RWPE2 (cell line): ENCODE measurements at regions not wholly inside any gene's neighbourhood (a gene's known extent, or its start where the extent isn't known, plus 50 kb on each side); places are given as distances from the start of the nearest gene placed in this dataset.
"Not testable (repeated sequence)": the region's sequence is repeated elsewhere in the genome, so short reads cannot be mapped to it uniquely, and the experiment has no call there.

Source experiments
- ATAC-seq: fragments of 200-7000 bp; cut with Tn5 transposase; 3 replicates; pipeline ENCODE4 v1.9.1; 2021; ENCODE audit warnings: low read depth
- DNase-seq: peaks from one replicate; pipeline ENCODE4 v3.0.0-alpha.2; 2020; ENCODE audit warnings: low spot score
- H3K27ac ChIP-seq: fragments of 450-650 bp; 2 replicates; pipeline ENCODE4 v1.5.1; 2017; ENCODE audit warnings: mild to moderate bottlenecking; ENCODE audit not compliant: poor library complexity, severe bottlenecking
- H3K27me3 ChIP-seq: fragments of 250-450 bp; sonication (Bioruptor Pico); 2 replicates; pipeline ENCODE4 v1.5.1; 2021; ENCODE audit warnings: mild to moderate bottlenecking, moderate library complexity; ENCODE audit not compliant: insufficient read depth, poor library complexity, severe bottlenecking
- H3K36me3 ChIP-seq: fragments of 250-450 bp; sonication (Bioruptor Pico); 2 replicates; pipeline ENCODE4 v1.5.1; 2020; ENCODE audit warnings: low read depth, mild to moderate bottlenecking, moderate library complexity
- H3K4me1 ChIP-seq: fragments of 250-450 bp; sonication (Bioruptor Pico); 2 replicates; pipeline ENCODE4 v1.5.1; 2021; ENCODE audit warnings: mild to moderate bottlenecking, moderate library complexity; ENCODE audit not compliant: insufficient read depth, poor library complexity, severe bottlenecking
- H3K4me3 ChIP-seq: fragments of 250-450 bp; sonication (Bioruptor Pico); 2 replicates; pipeline ENCODE4 v1.5.1; 2021; ENCODE audit warnings: mild to moderate bottlenecking, moderate library complexity; ENCODE audit not compliant: severe bottlenecking
- H3K9me3 ChIP-seq: fragments of 250-450 bp; sonication (Bioruptor Pico); 2 replicates; pipeline ENCODE4 v1.5.1; 2021; ENCODE audit warnings: mild to moderate bottlenecking, moderate library complexity; ENCODE audit not compliant: severe bottlenecking
- TF ChIP-seq, protein P1 (sequence below): fragments of 450-650 bp; IDR thresholded peaks from one replicate; pipeline ENCODE4 v1.5.1; 2017; ENCODE audit warnings: mild to moderate bottlenecking, moderate library complexity; ENCODE audit not compliant: poor library complexity, severe bottlenecking

DNA sequence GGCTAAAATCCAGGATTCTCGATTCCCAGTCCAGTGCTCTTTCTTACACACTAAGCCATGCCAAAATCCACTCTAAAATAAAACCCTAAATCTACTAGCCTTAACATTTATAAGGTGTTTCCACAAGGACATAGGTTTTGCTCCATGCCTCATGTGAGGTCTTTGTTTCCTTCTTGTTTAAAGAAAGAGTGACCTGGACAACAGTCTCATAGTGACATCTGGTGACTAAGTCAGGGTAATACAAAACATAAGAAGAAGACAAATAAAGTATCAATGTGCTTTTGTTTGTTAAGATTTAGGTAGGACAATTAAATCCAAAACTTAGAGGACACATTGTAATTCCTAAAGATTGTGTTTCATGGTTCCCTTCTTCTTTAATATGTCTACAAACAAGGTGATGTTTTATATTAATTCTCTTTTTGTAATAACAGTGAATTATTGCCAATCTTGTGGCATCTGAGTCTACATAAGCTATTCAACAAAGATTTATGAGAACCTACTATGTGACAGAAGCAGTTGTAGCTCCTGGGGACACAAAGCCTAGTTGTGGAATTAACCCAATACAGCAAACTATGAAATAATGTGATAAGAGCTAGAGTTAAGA lies 93.0 kb upstream of the TRIM77 start:
- not testable (repeated sequence) for DNase-seq, H3K4me3 ChIP-seq, H3K9me3 ChIP-seq, H3K27me3 ChIP-seq, H3K27ac ChIP-seq, H3K36me3 ChIP-seq, H3K4me1 ChIP-seq
- TF ChIP-seq, protein P1, sequence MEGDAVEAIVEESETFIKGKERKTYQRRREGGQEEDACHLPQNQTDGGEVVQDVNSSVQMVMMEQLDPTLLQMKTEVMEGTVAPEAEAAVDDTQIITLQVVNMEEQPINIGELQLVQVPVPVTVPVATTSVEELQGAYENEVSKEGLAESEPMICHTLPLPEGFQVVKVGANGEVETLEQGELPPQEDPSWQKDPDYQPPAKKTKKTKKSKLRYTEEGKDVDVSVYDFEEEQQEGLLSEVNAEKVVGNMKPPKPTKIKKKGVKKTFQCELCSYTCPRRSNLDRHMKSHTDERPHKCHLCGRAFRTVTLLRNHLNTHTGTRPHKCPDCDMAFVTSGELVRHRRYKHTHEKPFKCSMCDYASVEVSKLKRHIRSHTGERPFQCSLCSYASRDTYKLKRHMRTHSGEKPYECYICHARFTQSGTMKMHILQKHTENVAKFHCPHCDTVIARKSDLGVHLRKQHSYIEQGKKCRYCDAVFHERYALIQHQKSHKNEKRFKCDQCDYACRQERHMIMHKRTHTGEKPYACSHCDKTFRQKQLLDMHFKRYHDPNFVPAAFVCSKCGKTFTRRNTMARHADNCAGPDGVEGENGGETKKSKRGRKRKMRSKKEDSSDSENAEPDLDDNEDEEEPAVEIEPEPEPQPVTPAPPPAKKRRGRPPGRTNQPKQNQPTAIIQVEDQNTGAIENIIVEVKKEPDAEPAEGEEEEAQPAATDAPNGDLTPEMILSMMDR, result peak; percentile 50
- ATAC-seq, result 0 out of 3 replicates have a peak, but pooled peaks have one; percentile 53

DNA sequence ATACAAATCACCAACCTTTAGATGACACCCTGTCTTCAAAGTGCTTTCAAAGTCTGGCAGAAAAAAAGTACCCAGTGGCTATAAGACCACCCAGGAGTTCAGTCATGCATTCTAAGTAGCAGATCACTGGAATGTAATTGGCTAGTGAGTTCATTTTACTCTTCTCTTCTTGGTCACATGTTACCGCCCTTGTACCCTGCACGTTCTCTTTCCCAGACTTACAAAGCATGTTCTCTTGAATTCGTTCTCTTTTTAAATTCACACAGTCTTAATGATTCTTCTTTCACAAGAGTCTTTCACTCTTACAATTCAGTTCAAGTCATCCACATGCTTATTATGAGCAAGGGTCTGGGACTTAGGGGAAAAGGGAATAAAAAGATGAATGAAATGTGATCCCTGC lies 89.4 kb upstream of the TRIM77 start:
- not testable (repeated sequence) for H3K4me1 ChIP-seq, H3K27ac ChIP-seq, H3K27me3 ChIP-seq, H3K36me3 ChIP-seq, H3K9me3 ChIP-seq, H3K4me3 ChIP-seq, ATAC-seq, DNase-seq

DNA sequence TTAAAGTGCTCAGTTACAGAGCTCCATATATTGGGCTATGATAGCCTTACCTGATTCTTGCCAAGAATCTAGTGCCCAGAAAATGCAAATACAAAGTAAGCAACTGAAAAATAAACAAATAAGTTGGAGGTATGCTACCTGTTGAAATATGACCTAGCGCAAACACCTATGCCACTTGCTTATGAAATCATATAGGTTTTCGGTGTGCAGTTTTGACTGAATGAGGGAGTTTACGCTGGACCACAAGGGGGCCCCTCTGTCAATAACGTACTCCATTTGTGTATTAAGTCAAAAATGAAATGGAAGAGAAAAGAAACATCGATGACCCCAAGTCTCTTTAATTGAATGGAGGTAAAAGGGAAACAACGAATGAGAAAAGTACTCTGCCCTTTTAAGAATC lies 84.9 kb upstream of the TRIM77 start:
- Histone ChIP-seq H3K9me3 (no peaks in the 10 kb centered on the region), H3K4me1 (no peaks in the 10 kb centered on the region), H3K27me3 (no peaks in the 10 kb centered on the region), H3K27ac (no peak overlapping the region), H3K36me3 (no peaks in the 10 kb centered on the region), H3K4me3 (no peak overlapping the region)
- TF ChIP-seq, protein P1, result no peak
- ATAC-seq (no peak), DNase-seq (no peak)

DNA sequence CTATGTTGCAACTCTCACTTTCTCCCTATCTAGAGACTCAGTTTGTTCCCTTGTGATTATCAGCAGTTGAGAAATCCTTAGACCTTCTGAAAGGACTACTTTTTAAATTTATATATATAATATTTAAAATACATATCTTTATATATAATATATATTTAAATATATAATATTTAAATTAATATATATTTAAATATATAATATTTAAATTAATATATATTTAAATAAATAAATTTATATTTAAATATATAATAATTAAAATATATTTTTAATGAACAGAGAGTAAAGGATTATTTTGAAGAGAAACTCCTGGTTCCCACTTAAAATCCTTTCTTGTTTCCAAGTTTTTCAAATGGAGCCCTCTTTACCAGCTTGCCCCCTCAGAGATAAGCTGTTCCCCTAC lies 83.7 kb upstream of the TRIM77 start:
- no peak overlapping the region for H3K4me3 ChIP-seq
- no peak for DNase-seq
- no peak for ATAC-seq
- TF ChIP-seq, protein P1, result no peak
- no peaks in the 10 kb centered on the region for H3K4me1 ChIP-seq
- no peaks in the 10 kb centered on the region for H3K27me3 ChIP-seq
- H3K36me3 ChIP-seq, result no peaks in the 10 kb centered on the region
- H3K9me3 ChIP-seq, result no peaks in the 10 kb centered on the region
- H3K27ac ChIP-seq, result no peak overlapping the region

DNA sequence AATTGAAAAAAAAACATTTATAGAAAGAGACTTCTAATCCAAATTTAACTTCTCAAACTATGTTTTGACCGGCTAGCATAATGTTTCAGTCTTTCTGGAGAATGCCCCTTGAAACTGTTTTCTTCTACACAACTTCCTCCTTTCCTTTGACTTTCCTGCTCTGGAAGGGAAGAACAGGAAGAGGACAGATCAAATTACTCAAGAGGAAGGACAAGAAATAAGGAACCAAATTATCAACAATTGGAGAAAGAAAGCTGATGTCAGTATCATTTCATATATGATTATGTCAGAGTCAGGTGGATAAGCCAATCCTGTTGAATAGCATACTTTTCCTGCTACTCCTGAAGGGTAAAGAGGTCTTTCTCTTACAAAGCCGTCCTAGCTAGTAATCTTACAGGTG lies 83.2 kb upstream of the TRIM77 start:
- not testable (repeated sequence) for H3K9me3 ChIP-seq, ATAC-seq, H3K36me3 ChIP-seq, H3K27ac ChIP-seq, DNase-seq, H3K4me3 ChIP-seq, H3K27me3 ChIP-seq, H3K4me1 ChIP-seq

DNA sequence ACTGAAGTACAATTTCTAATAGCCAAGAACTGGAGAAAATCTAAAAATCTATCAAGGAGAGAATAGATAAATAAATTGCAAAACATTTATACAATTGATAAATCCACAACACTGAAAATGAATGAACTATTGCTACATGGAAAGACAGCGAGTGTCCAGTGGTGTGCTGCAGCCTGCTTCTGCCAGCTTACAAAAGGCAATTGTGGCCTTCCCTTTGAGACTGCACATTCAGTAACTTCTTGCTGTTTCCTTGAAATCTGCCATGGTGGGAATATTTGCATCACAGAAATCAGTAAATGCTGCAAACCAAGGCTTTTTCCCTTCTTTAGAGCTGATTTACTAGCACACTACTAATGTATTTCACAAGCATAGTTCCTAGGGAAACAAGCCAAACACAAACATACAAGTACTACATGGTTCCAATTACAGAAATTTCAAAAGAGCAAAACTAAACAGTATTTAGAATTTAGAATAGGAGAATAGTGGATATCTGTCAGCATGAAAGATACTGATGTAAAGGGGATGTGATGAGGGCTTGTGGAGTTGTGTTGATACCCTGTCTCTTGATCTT lies 76.9 kb upstream of the TRIM77 start:
- DNase-seq (no peak), ATAC-seq (no peak)
- Histone ChIP-seq H3K4me1 (no peaks in the 10 kb centered on the region), H3K9me3 (no peaks in the 10 kb centered on the region), H3K4me3 (no peak overlapping the region), H3K36me3 (no peaks in the 10 kb centered on the region), H3K27me3 (no peaks in the 10 kb centered on the region), H3K27ac (no peak overlapping the region)
- TF ChIP-seq, protein P1, result no peak

DNA sequence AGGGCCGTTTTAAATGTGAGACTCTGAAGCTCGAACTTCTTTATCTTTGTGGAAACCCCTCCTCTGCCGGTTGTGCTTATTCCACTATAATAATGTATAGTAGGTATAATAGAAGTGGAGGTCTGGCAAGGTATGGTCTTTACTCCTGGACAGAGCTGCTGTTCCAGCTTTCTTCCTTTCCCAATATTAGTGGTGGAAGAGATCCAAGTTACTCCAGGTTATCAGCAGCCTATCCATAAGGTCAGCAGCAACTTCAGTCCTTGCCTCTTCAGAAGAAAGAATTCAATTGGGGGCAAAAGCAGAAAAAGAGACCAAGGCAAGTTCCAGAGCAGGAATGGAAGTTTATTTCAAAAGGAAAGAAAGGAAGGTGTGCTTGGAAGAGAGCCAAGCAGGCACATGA lies 69.3 kb upstream of the TRIM77 start:
- not testable (repeated sequence) for DNase-seq, H3K9me3 ChIP-seq, H3K27ac ChIP-seq, H3K4me3 ChIP-seq, ATAC-seq, H3K36me3 ChIP-seq, H3K27me3 ChIP-seq, H3K4me1 ChIP-seq

DNA sequence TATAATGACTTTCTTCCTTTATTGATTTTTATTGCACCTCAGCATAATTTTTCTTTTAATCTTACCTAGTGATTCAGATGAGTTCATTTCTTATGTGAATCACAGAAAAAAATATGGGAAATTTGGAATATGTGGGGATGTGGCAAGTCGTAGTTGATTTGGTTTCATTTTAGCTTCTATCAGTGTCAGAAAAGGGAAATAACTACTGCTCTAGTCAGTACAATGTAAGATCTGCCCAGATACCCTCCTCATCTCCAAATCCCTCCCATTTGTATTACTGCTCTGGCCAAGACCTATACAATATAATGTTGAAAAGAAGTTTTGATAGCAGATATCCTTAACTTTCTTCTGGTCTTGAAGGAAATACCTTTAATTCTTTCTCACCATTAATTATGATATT lies 61.9 kb upstream of the TRIM77 start:
- not testable (repeated sequence) for H3K27me3 ChIP-seq, DNase-seq, H3K36me3 ChIP-seq, H3K4me1 ChIP-seq, ATAC-seq, H3K27ac ChIP-seq, H3K9me3 ChIP-seq, H3K4me3 ChIP-seq
